ENCODE measurements at regions not wholly inside any gene's neighbourhood (a gene's known extent, or its start where the extent isn't known, plus 50 kb on each side); places are given as distances from the start of the nearest gene placed in this dataset.

DNA sequence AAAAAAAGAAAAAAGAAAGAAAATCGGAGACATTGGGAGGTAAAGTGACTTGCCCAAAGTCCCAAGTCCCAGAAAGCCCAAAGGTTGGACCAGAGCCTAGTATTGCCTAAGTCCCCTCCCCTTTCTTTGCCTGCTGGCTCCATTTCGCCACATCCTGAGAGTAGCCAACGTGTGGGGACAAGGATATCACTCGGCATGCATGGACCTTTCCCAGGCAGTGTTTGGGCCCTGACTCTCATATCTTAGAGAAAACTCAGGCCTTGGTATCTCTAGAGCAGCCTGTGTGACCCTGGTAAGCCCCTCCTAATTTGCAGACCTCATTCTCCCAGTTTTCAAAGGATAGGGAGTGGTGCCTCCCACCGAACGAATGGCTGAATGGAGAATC is 294.2 kb upstream of the ZMIZ1 start (continued):
- TF ChIP-seq EP300 (IDR thresholded peaks at IDR 0.05; ENCODE audit: borderline replicate concordance in 1 of 2, low read depth in 1 of 2, low read length in 1 of 2) = no peak
- TF ChIP-seq CHD2 (IDR thresholded peaks at IDR 0.05; ENCODE audit: low read length, partially characterized antibody) = no peak
- TF ChIP-seq TCF12 (IDR thresholded peaks at IDR 0.05) = no peak
- no peak for TF ChIP-seq FOXJ3 (CRISPR knock-in tag; IDR thresholded peaks at IDR 0.05)

DNA sequence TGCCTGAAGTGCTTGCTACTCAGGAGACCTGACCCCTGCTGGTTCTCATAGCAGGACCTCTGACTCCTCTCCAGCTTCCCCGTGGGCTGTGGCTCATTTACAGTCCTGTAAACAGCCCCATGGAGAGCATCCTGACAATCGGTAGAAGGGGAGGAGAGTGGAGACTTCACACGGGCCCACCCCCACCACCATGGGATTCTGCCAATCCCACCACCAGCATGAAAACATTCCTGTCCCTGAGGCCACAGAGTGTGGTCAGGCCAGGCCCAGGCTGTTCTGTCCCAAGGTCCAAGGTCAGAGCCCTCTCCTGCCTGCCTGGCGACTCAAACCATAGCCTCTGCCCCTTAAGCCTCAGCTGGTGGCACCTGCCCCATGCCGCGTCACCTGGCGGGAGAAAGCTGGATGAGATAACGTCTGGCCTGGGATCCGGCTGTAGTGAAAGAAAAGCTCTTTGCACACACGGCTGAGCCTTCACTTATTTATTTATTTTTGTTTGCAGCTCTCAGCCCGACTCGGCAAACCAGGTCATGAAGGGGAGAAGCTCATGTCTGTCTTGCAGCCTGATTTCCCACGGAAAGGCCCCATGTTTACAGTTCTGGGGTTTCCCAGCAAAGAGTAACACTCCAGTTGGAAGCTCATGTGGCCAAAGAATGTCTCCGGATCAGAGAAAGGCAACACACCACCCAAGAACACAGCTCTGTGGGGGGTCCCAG is 293.6 kb upstream of the ZMIZ1 start:
- peaks cover 15 to 51% of the 10 kb centered on the region in 2 experiments; a peak in 3 of 4 replicates for H3K4me1 ChIP-seq (ENCODE audit: control insufficient read depth in 1 of 2, insufficient read depth in 2 of 2, low read depth in 1 of 2, low read length in 1 of 2)
- 89% methylated on average over 12 of the region's 14 CpGs for WGBS (ENCODE audit: low lambda C conversion rate)
- TF ChIP-seq GATA2 (CRISPR knock-in tag; IDR thresholded peaks at IDR 0.05) (no peak), TAF1 (IDR thresholded peaks at IDR 0.05; ENCODE audit: borderline replicate concordance, low read depth, low read length) (no peak), MEF2A (IDR thresholded peaks at IDR 0.05; ENCODE audit: borderline replicate concordance, low read depth) (no peak), YY1 (IDR thresholded peaks at IDR 0.05; ENCODE audit: low read depth) (no peak), ELF1 (IDR thresholded peaks at IDR 0.05) (no peak), MXI1 (IDR thresholded peaks at IDR 0.05; ENCODE audit: low read depth, low read length) (no peak), TCF12 (IDR thresholded peaks at IDR 0.05) (no peak), FOXJ3 (CRISPR knock-in tag; IDR thresholded peaks at IDR 0.05) (no peak), SMC3 (IDR thresholded peaks at IDR 0.05; ENCODE audit: low read depth, low read length) (no peak), RXRA (IDR thresholded peaks at IDR 0.05; ENCODE audit: borderline replicate concordance, low read depth) (no peak), TEAD4 (IDR thresholded peaks at IDR 0.05; ENCODE audit: borderline replicate concordance, insufficient read depth) (no peak), RAD21 (IDR thresholded peaks at IDR 0.05; ENCODE audit: low read length) (no peak), FOXM1 (IDR thresholded peaks at IDR 0.05; ENCODE audit: low read depth) (no peak), SIN3A (IDR thresholded peaks at IDR 0.05; ENCODE audit: borderline replicate concordance, low read depth, low read length) (no peak), POLR2AphosphoS5 (IDR thresholded peaks at IDR 0.05; ENCODE audit: low read depth, low read length) (no peak)
- TF ChIP-seq, protein P1, sequence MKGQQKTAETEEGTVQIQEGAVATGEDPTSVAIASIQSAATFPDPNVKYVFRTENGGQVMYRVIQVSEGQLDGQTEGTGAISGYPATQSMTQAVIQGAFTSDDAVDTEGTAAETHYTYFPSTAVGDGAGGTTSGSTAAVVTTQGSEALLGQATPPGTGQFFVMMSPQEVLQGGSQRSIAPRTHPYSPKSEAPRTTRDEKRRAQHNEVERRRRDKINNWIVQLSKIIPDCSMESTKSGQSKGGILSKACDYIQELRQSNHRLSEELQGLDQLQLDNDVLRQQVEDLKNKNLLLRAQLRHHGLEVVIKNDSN (IDR thresholded peaks at IDR 0.05; ENCODE audit: borderline replicate concordance, low read depth) = no peak
- TF ChIP-seq, protein P2, sequence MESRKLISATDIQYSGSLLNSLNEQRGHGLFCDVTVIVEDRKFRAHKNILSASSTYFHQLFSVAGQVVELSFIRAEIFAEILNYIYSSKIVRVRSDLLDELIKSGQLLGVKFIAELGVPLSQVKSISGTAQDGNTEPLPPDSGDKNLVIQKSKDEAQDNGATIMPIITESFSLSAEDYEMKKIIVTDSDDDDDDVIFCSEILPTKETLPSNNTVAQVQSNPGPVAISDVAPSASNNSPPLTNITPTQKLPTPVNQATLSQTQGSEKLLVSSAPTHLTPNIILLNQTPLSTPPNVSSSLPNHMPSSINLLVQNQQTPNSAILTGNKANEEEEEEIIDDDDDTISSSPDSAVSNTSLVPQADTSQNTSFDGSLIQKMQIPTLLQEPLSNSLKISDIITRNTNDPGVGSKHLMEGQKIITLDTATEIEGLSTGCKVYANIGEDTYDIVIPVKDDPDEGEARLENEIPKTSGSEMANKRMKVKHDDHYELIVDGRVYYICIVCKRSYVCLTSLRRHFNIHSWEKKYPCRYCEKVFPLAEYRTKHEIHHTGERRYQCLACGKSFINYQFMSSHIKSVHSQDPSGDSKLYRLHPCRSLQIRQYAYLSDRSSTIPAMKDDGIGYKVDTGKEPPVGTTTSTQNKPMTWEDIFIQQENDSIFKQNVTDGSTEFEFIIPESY (IDR thresholded peaks at IDR 0.05; ENCODE audit: borderline replicate concordance, low read depth) = no peak
- TF ChIP-seq, protein P3, sequence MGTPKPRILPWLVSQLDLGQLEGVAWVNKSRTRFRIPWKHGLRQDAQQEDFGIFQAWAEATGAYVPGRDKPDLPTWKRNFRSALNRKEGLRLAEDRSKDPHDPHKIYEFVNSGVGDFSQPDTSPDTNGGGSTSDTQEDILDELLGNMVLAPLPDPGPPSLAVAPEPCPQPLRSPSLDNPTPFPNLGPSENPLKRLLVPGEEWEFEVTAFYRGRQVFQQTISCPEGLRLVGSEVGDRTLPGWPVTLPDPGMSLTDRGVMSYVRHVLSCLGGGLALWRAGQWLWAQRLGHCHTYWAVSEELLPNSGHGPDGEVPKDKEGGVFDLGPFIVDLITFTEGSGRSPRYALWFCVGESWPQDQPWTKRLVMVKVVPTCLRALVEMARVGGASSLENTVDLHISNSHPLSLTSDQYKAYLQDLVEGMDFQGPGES (IDR thresholded peaks at IDR 0.05; ENCODE audit: low read depth, low read length) = no peak
- TF ChIP-seq, protein P4, sequence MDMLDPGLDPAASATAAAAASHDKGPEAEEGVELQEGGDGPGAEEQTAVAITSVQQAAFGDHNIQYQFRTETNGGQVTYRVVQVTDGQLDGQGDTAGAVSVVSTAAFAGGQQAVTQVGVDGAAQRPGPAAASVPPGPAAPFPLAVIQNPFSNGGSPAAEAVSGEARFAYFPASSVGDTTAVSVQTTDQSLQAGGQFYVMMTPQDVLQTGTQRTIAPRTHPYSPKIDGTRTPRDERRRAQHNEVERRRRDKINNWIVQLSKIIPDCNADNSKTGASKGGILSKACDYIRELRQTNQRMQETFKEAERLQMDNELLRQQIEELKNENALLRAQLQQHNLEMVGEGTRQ (IDR thresholded peaks at IDR 0.05; ENCODE audit: borderline replicate concordance, low read depth, low read length) = no peak
- H2AFZ ChIP-seq (ENCODE audit: low read depth) = no peak overlapping the region
- no peaks in the 10 kb centered on the region for H3K36me3 ChIP-seq (replicated peaks in 1 of 2; ENCODE audit: control insufficient read depth in 1 of 2, insufficient read depth in 2 of 2, low read length in 1 of 2)
- H3K27ac ChIP-seq (ENCODE audit: low read depth in 2 of 2, low read length in 1 of 2) = peak overlapping the region in 1 of 2 experiments; percentile 28; a peak in 1 of 4 replicates
- no peak overlapping the region for H3K4me2 ChIP-seq
- no peak overlapping the region for H3K9ac ChIP-seq
- H3K27me3 ChIP-seq (ENCODE audit: insufficient read depth) = no peaks in the 10 kb centered on the region
- H3K4me3 ChIP-seq (ENCODE audit: low read depth in 2 of 2, low read length in 1 of 2) = no peak overlapping the region
- no peaks in the 10 kb centered on the region for H3F3A ChIP-seq (replicated peaks; ENCODE audit: insufficient read depth)
- no peaks in the 10 kb centered on the region for H3K9me2 ChIP-seq
- ChIA-PET POLR2A (no interaction called here), CTCF (interaction anchor here (0.6 to 1.9 kb wide), 3 partner anchors 30 to 116 kb away, joined by 4 to 6 read pairs (median 4); no protein-coding TSS in a partner anchor)
- DNase-seq = no peak
- no peaks in the 10 kb centered on the region for H4K20me1 ChIP-seq (ENCODE audit: insufficient read depth)
- no peaks in the 10 kb centered on the region for H3K9me3 ChIP-seq
- no peaks in the 10 kb centered on the region for H3K79me2 ChIP-seq (ENCODE audit: insufficient read depth)
